ENCODE measurements at regions not wholly inside any gene's neighbourhood (a gene's known extent, or its start where the extent isn't known, plus 50 kb on each side); places are given as distances from the start of the nearest gene placed in this dataset.

DNA sequence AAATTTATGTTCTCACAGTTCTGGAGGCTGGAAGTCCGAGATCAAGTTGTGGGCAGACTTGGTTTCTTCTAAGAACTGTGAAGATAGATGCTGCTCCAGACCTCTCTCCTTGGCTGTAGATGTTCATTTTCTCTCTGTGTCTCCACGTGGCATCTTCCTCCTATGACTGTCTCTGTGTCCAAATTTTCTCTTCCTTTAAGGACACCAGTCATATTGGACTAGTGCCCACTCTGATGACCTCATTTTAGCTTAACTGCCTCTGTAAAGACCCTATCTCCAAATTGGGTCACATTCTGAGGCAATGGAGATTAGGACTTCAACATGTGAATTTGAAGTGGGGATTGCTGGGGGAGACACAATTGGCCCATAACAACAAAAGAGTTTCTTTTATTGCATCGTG is 125.3 kb upstream of the ETS2 start:
- WGBS, 2 donors (ENCODE audit: extremely low coverage in 2 of 2, insufficient read length in 2 of 2, insufficient replicate concordance in 1 of 2) = no CpG with 5 or more reads among the region's 3 CpGs
- H3K27ac ChIP-seq (replicated peaks; ENCODE audit: low read length) = no peak overlapping the region

DNA sequence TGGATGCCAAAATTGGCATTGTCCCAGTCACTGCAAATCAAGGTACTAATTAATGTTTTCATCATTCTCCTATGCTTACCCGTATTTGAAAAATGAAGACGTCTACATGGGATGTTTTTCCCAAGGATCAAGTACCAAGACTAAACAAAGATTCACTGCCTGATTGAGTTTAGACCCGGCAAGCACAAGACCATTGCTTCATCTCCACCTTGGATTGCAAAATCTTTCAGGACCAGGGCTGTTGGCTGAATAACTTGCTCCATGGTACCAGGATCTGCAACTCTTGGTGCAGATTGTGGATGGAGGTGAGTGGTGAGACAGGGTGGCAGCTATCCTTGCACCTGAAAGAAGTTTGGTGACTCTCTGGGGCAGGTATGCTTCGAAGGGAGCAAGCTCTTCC is 122.5 kb upstream of the ETS2 start:
- no peak overlapping the region for H3K4me2 ChIP-seq (ENCODE audit: insufficient read depth, low read length, poor library complexity, severe bottlenecking)
- DNase-seq (ENCODE audit: low spot score) = no peak
- H3K4me3 ChIP-seq (ENCODE audit: low read length in 2 of 2) = no peak overlapping the region
- H3K27ac ChIP-seq (replicated peaks; ENCODE audit: low read length) = peak overlapping the region; percentile 62
- H3K27me3 ChIP-seq (ENCODE audit: control insufficient read depth in 3 of 3, insufficient read depth in 3 of 3, low read depth in 1 of 3, low read length in 3 of 3) = no peaks in the 10 kb centered on the region
- no CpG with 5 or more reads among the region's 4 CpGs for WGBS, 2 donors (ENCODE audit: extremely low coverage in 2 of 2, insufficient read length in 2 of 2, insufficient replicate concordance in 1 of 2)
- H2BK15ac ChIP-seq (ENCODE audit: low read length) = no peak overlapping the region
- H2BK120ac ChIP-seq (ENCODE audit: low read depth, low read length) = no peak overlapping the region
- no peak overlapping the region for H3K4ac ChIP-seq (ENCODE audit: low read length)
- H2AK5ac ChIP-seq (ENCODE audit: low read depth, low read length) = no peak overlapping the region
- H2BK12ac ChIP-seq (ENCODE audit: low read length) = no peak overlapping the region
- H3K9ac ChIP-seq (ENCODE audit: low read depth, low read length, poor library complexity) = no peak overlapping the region
- H2BK5ac ChIP-seq (ENCODE audit: low read length) = no peak overlapping the region
- no peak overlapping the region for H4K91ac ChIP-seq (ENCODE audit: low read depth, low read length, poor library complexity)
- H3K14ac ChIP-seq (ENCODE audit: low read length) = no peak overlapping the region
- peaks cover 9 to 12% of the 10 kb centered on the region in 2 donors for H3K4me1 ChIP-seq (ENCODE audit: control insufficient read depth in 2 of 2, insufficient read depth in 1 of 2, low read depth in 1 of 2, low read length in 2 of 2)
- no peak overlapping the region for H3K23ac ChIP-seq (ENCODE audit: low read depth, low read length, poor library complexity)
- no peak overlapping the region for H2AFZ ChIP-seq (ENCODE audit: low read length)
- no peaks in the 10 kb centered on the region for H3K9me3 ChIP-seq (replicated peaks in 1 of 2; ENCODE audit: control insufficient read depth in 2 of 2, insufficient read depth in 1 of 2, low read depth in 1 of 2, low read length in 2 of 2)
- H3K18ac ChIP-seq (ENCODE audit: low read length) = peak overlapping the region; percentile 2
- no peaks in the 10 kb centered on the region for H3K79me1 ChIP-seq (ENCODE audit: low read depth, low read length)
- H4K8ac ChIP-seq (ENCODE audit: low read depth, low read length) = no peak overlapping the region
- no peaks in the 10 kb centered on the region for H3K36me3 ChIP-seq (replicated peaks in 1 of 2; ENCODE audit: control insufficient read depth in 2 of 2, insufficient read depth in 2 of 2, low read length in 2 of 2)

More for the DNA sequence above, 125.3 kb upstream of the ETS2 start:
- Histone ChIP-seq H3K79me1 (ENCODE audit: low read depth, low read length) (no peaks in the 10 kb centered on the region), H3K4me2 (ENCODE audit: insufficient read depth, low read length, poor library complexity, severe bottlenecking) (no peak overlapping the region), H3K4me3 (ENCODE audit: low read length in 2 of 2) (no peak overlapping the region), H3K4me1 (ENCODE audit: control insufficient read depth in 2 of 2, insufficient read depth in 1 of 2, low read depth in 1 of 2, low read length in 2 of 2) (peaks cover 11 to 12% of the 10 kb centered on the region in 2 donors), H4K91ac (ENCODE audit: low read depth, low read length, poor library complexity) (no peak overlapping the region), H3K4ac (ENCODE audit: low read length) (no peak overlapping the region), H3K18ac (ENCODE audit: low read length) (no peak overlapping the region), H2AFZ (ENCODE audit: low read length) (no peak overlapping the region), H4K8ac (ENCODE audit: low read depth, low read length) (no peak overlapping the region), H2BK12ac (ENCODE audit: low read length) (no peak overlapping the region), H2AK5ac (ENCODE audit: low read depth, low read length) (no peak overlapping the region), H3K9ac (ENCODE audit: low read depth, low read length, poor library complexity) (no peak overlapping the region), H3K36me3 (replicated peaks in 1 of 2; ENCODE audit: control insufficient read depth in 2 of 2, insufficient read depth in 2 of 2, low read length in 2 of 2) (no peaks in the 10 kb centered on the region), H3K9me3 (replicated peaks in 1 of 2; ENCODE audit: control insufficient read depth in 2 of 2, insufficient read depth in 1 of 2, low read depth in 1 of 2, low read length in 2 of 2) (no peaks in the 10 kb centered on the region), H3K23ac (ENCODE audit: low read depth, low read length, poor library complexity) (no peak overlapping the region), H2BK5ac (ENCODE audit: low read length) (no peak overlapping the region), H3K14ac (ENCODE audit: low read length) (no peak overlapping the region), H2BK120ac (ENCODE audit: low read depth, low read length) (no peak overlapping the region), H2BK15ac (ENCODE audit: low read length) (no peak overlapping the region), H3K27me3 (ENCODE audit: control insufficient read depth in 3 of 3, insufficient read depth in 3 of 3, low read depth in 1 of 3, low read length in 3 of 3) (no peaks in the 10 kb centered on the region)
- DNase-seq (ENCODE audit: low spot score) = no peak

DNA sequence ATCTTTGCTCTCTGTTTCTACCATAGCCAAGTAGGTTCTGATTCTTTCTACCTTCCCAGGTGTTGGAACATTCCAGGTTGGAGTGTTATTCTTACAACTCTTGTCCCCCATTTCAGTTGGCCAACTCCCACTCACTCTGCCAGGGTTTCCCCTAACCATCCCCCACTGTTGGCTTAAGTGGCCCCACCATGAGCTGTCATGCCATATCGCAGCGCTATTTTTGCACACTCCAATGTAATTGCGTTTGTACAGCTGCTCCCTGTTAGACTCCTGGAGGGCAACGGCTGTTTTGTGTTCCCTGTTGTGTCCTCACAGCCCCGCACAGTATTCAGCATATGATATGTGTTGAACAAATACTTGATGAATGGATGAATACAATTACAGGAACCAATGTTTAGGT is 117.7 kb upstream of the ETS2 start:
- Histone ChIP-seq H2BK12ac (ENCODE audit: low read length) (no peak overlapping the region), H4K8ac (ENCODE audit: low read depth, low read length) (no peak overlapping the region), H3K79me1 (ENCODE audit: low read depth, low read length) (no peaks in the 10 kb centered on the region), H3K9me3 (replicated peaks in 1 of 2; ENCODE audit: control insufficient read depth in 2 of 2, insufficient read depth in 1 of 2, low read depth in 1 of 2, low read length in 2 of 2) (no peaks in the 10 kb centered on the region), H2BK120ac (ENCODE audit: low read depth, low read length) (no peak overlapping the region), H3K9ac (ENCODE audit: low read depth, low read length, poor library complexity) (no peak overlapping the region), H3K18ac (ENCODE audit: low read length) (no peak overlapping the region), H4K91ac (ENCODE audit: low read depth, low read length, poor library complexity) (no peak overlapping the region), H3K23ac (ENCODE audit: low read depth, low read length, poor library complexity) (no peak overlapping the region), H2AK5ac (ENCODE audit: low read depth, low read length) (no peak overlapping the region), H3K4me1 (ENCODE audit: control insufficient read depth in 2 of 2, insufficient read depth in 1 of 2, low read depth in 1 of 2, low read length in 2 of 2) (peaks cover 9 to 11% of the 10 kb centered on the region in 2 donors), H3K14ac (ENCODE audit: low read length) (no peak overlapping the region), H3K27me3 (ENCODE audit: control insufficient read depth in 3 of 3, insufficient read depth in 3 of 3, low read depth in 1 of 3, low read length in 3 of 3) (no peaks in the 10 kb centered on the region), H3K4ac (ENCODE audit: low read length) (no peak overlapping the region), H3K27ac (replicated peaks; ENCODE audit: low read length) (no peak overlapping the region), H3K36me3 (replicated peaks in 1 of 2; ENCODE audit: control insufficient read depth in 2 of 2, insufficient read depth in 2 of 2, low read length in 2 of 2) (no peaks in the 10 kb centered on the region), H2AFZ (ENCODE audit: low read length) (no peak overlapping the region), H3K4me3 (ENCODE audit: low read length in 2 of 2) (no peak overlapping the region), H2BK5ac (ENCODE audit: low read length) (no peak overlapping the region), H2BK15ac (ENCODE audit: low read length) (no peak overlapping the region), H3K4me2 (ENCODE audit: insufficient read depth, low read length, poor library complexity, severe bottlenecking) (no peak overlapping the region)
- no CpG with 5 or more reads among the region's 5 CpGs for WGBS, 2 donors (ENCODE audit: extremely low coverage in 2 of 2, insufficient read length in 2 of 2, insufficient replicate concordance in 1 of 2)
- DNase-seq (ENCODE audit: low spot score) = no peak

DNA sequence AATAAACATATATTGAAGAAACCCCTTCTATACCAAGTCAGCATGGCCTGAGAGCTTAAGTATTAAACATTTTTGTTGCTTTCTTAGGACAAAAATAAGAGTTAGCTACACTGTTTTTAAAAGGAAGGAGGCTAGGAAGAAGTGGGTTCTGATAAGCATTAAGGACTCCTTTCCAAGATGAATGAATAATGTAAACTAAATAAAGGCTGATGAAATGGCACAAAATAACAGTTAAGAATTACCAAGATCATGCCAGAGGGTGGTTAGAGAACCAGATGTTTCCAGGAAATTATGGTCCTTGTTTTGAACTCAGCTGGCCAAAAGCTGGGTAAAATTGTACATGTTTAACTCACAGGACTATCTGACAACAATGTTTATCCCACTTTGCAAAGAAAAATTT is 114.1 kb upstream of the ETS2 start:
- Histone ChIP-seq H3K18ac (ENCODE audit: low read length) (no peak overlapping the region), H3K14ac (ENCODE audit: low read length) (no peak overlapping the region), H2AFZ (ENCODE audit: low read length) (no peak overlapping the region), H3K9ac (ENCODE audit: low read depth, low read length, poor library complexity) (no peak overlapping the region), H3K23ac (ENCODE audit: low read depth, low read length, poor library complexity) (no peak overlapping the region), H3K27ac (replicated peaks; ENCODE audit: low read length) (no peak overlapping the region), H3K4me2 (ENCODE audit: insufficient read depth, low read length, poor library complexity, severe bottlenecking) (no peak overlapping the region), H4K91ac (ENCODE audit: low read depth, low read length, poor library complexity) (no peak overlapping the region), H3K4ac (ENCODE audit: low read length) (no peak overlapping the region), H4K8ac (ENCODE audit: low read depth, low read length) (no peak overlapping the region), H3K36me3 (replicated peaks in 1 of 2; ENCODE audit: control insufficient read depth in 2 of 2, insufficient read depth in 2 of 2, low read length in 2 of 2) (no peaks in the 10 kb centered on the region), H3K79me1 (ENCODE audit: low read depth, low read length) (no peaks in the 10 kb centered on the region), H3K27me3 (ENCODE audit: control insufficient read depth in 3 of 3, insufficient read depth in 3 of 3, low read depth in 1 of 3, low read length in 3 of 3) (no peaks in the 10 kb centered on the region), H3K4me1 (ENCODE audit: control insufficient read depth in 2 of 2, insufficient read depth in 1 of 2, low read depth in 1 of 2, low read length in 2 of 2) (no peaks in the 10 kb centered on the region), H2BK12ac (ENCODE audit: low read length) (no peak overlapping the region), H2BK120ac (ENCODE audit: low read depth, low read length) (no peak overlapping the region), H2AK5ac (ENCODE audit: low read depth, low read length) (no peak overlapping the region), H2BK15ac (ENCODE audit: low read length) (no peak overlapping the region), H3K9me3 (replicated peaks in 1 of 2; ENCODE audit: control insufficient read depth in 2 of 2, insufficient read depth in 1 of 2, low read depth in 1 of 2, low read length in 2 of 2) (no peaks in the 10 kb centered on the region), H3K4me3 (ENCODE audit: low read length in 2 of 2) (no peak overlapping the region), H2BK5ac (ENCODE audit: low read length) (no peak overlapping the region)
- DNase-seq (ENCODE audit: low spot score) = no peak

Measured in neuronal stem cell (in vitro differentiated cells).